GM18868 (cell line): ENCODE measurements at regions not wholly inside any gene's neighbourhood (a gene's known extent, or its start where the extent isn't known, plus 50 kb on each side); places are given as distances from the start of the nearest gene placed in this dataset.

Source experiments
- ATAC-seq: cut with Tn5 transposase; IDR thresholded peaks from one replicate; pipeline ENCODE4 v1.9.1; 2021; ENCODE audit warnings: mild to moderate bottlenecking, moderate library complexity; ENCODE audit not compliant: unreplicated experiment

DNA sequence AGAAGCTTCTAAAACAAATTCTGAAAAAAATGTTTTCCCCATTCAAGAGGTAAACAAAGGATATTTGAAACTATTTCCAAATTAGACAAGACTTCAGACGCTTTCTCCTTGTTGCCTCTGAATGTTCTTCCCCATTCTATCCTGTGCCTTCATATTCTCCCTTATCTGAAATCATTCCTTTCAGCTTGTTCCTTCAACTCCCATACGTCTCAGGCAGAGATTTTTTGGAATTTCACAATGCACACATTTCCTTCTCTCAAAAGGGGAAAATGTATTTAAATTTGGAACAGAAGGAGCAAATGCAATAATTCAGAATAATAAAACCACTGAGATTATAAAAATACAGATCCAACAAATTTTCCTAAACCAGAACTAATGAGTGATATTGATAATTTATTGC lies 198.7 kb upstream of the IVNS1ABP start:
- no peak for ATAC-seq

DNA sequence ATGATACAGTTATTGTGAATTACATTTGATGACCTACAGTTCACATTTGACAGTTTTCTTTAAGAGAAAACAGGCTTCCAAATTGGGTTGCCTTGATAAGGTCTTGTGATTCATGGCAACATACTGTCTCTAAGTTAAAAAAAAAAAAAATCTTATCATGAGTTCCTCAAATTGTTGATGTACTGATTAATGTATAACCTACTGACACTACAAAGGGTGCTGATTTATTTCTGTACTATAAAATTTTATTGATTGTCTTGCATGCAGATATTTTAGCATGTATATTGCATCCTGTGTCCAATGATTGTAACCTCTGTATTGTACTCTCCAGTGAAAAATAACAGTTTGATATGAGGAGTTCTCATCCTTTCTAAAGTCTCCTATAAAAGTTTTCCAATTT lies 197.3 kb upstream of the IVNS1ABP start:
- no peak for ATAC-seq

DNA sequence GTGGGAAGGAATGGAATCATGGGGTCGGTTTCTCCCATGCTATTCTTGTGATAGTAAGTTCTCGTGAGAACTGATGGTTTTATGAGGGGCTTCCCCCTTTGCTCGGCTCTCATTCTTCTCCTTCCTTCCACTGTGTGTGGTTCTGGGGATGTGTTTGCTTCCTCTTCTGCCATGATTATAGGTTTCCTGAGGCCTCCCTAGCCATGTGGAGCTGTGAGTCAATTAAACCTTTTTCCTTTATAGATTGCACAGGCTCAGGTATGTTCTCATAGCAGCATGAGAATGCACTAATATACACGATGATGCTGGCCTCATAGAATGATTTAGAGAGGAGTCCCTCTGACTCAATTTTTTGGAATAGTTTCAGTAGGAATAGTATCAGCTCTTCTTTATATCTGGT lies 195.4 kb upstream of the IVNS1ABP start:
- no peak for ATAC-seq

DNA sequence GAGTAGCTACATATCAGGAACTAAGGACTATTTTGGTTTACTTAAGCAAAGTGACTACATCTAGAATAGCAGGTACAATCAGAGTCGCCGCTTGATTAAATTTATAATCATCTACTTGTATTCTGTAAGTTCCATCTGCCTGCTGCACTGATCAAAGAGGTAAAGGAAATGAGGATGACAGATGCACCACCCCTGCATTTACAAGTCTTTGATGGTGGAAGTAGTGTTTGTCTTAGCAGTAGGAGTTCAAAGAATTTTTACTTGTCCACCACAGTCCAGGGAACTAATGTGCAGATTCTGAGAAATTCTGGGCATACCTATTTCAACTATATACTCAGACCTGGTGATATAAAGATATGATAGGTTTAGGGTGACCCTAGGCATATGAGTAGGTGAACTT lies 184.1 kb upstream of the IVNS1ABP start:
- ATAC-seq, result no peak

DNA sequence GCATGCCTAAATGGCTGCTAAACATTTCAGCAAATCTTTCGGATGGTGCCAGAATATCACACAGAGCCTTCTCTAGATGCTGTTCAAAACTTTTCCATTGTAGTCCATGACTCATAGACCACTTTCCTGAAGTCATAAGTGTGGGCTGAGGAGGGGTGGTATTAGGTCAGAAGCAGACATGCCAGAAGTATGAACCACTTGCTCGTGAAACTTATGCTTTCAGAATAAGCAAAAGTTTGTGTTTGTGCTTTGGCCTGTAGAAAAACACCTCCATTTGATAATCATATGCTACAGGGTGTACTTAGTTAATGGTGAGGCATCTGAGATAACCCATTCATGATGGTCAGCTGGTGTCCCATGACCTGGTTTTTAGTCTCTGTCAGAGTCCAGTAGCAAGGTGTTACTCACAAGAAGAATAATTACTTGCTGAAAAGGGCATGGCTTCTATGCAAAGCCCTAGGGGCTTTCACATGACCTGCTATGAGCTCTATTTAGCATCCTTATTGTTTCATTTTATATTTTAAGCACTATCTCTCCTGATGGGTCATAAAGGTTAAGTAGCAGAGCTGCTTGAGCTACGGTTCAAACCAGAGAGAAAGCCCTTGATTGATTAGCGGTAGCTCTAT lies 183.1 kb upstream of the IVNS1ABP start:
- ATAC-seq, result no peak

DNA sequence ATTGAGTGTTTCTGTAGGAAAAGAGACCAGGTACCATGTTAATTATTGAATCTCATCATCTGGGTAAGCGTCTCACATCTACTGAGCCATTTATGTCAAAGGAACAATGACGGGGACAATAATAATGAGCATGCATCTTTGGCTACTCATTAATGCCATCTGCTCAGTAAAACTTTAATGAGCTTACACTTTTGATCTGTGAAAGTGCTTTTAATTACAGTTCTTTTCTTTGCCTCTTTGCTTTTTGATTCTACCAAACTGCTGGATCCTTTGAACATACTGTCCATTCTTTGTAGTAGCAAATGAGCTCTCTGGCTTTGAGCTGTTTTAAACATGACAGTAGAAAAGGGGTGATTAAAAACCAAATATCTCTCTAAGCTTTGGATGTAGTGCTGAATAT lies 181.2 kb upstream of the IVNS1ABP start:
- ATAC-seq, result no peak

DNA sequence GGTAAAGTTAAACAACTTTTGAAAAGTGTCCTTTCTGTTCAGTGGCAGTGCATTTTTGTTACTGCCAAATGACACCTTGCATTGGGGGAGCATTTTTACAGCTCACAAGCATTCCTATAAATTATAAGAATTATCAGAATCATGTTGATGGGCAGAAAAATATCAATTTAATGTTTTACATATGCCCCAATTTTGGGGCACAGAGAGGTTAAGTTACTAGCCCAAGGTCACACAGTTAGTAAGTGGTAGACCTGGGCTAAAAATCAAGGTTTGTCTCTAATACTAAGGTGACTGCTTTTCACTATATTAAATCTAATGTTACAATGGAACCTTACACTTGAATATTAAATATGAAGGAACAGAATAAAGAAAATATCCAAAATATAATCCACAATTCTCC lies 180.1 kb upstream of the IVNS1ABP start:
- ATAC-seq, result no peak

DNA sequence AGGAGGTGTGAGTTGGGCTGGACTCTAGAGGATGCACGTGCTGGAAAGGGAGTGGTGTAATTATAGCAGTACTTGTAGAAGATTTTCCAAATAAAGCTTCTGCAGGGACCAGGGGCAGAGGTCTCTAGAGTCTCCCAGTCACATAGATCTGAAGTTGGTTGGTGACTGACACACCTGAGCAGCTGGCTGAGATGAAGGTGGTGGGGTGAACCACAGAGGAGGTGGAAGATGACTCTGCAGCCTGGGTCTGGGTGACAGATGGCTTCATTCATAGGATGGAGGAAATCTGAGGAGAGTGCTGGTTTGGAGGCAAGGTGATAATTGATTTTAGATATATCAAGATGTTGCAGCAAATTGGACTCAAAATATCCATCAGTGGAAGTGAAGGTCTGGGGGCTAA lies 178.9 kb upstream of the IVNS1ABP start:
- no peak for ATAC-seq

DNA sequence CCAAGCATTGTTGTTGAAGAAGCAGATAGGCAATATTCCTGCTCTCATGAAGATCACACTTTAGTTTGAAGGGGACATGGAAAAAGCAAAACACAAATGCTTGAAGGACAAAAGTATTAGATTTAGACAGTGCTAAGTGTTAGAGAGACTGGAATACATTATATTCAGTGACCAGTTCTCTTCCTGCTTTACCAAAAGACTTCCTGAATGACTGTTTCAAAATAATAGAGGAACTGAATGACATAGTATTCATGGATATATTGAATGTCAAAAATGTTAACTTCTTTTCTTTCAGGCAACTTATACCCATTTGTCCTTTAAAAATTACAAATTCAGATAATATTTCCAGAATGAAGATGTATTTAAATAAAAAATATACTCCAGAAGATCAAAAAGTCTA lies 178.0 kb upstream of the IVNS1ABP start:
- no peak for ATAC-seq

DNA sequence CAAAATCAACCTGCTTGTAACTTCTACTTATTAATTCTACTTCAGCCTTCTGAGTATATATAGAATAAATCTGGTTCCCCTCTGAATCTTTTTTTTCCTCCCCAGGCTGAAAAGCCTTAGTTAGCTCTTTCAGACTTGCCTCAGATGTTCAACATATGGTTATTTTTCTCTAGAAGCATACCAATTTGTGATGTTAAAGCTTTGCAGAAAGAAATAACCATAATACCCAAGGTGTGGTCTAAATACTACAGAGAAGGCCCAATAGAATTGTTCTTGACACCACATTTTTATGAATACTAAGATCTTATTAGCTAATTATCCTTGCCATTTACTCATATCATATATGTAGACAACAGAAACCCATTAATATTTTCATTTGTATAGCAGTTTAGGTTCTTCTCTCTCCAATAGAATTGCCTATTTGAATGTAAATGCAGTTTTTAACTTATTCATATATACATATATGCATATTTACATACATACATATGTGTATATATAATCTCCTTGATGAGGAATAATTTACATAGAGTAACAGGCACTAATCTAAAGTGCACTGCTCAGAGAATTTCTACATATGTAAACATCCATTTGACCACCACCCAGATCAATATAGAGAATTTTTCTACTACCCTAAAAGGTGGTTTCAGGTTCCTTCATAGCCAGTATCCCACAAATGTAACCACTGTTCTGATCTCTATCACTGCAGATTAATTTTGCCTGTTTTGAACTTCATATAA lies 175.2 kb upstream of the IVNS1ABP start:
- ATAC-seq, result no peak

DNA sequence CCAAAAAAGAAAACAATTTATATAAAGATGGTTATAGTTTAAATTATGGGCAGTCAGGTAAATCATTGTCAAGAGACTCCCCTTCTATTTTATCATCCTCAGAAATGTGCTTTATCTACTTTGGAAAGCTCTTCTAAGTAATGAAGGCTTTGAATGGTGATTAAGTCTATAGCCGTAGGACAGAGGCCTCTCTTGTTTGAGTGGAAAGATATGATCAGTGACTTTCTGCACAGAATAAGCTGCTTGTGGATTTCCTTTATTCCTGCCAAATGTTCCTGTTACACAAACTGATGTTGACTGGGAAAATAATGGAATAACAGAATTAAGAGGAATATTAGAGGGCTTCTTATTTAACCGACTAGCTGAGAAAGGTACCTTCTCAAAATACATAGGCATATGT lies 174.6 kb upstream of the IVNS1ABP start:
- no peak for ATAC-seq

DNA sequence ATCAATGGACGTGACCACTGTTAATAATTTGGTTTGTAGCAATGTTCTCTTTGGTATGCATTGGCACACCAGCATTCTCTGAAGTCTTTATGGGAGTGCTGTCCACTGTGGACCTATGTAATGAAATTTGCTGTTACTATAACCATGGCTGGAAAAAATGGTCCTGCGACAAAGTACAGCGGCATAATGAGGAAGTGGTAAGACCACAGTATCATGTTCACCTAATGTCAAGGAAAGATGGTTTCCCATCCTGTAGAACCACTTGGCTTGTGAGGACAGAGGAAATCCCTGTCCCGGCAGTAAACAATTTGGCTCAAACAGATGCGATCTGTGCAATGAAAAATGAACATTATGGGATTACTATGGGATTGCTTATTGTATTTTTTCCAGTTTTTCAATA lies 173.9 kb upstream of the IVNS1ABP start:
- ATAC-seq, result no peak

DNA sequence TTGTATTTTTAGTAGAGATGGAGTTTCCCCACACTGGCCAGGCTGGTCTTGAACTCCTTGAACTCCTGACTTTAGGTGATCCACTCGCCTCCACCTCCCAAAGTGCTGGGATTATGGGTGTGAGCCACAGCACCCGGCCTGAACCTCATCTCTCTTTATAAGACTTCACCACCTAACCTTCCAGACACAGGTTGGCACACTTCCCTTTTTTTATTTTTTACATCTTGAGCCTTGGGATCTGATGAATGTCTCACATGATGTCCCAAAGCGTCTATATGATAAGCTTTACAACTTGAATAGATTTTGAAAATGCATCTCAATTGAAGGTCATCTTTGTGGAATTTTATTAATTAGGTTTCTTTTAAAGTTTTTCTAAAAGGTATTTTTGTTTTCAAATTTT lies 172.4 kb upstream of the IVNS1ABP start:
- ATAC-seq, result no peak

DNA sequence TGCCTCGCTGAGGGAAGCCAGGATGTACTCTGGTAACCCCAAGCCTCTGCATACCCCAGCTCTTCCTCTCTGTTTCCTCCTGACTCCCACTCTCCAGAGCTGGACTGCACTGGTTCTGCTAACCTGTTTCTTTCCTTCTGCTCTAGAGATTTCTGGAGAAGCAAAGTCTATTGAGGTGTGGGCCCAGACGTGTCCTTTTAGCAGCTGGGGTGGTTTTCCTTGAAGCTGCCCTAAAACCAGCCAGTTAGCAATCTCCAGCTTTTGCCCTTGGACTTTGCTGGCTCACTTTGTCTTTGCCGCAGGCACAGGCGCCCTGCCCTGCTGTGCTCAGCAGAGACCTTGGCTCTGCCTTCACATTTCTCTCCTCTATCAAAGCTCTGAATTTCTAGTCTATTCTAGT lies 171.8 kb upstream of the IVNS1ABP start:
- ATAC-seq, result no peak

DNA sequence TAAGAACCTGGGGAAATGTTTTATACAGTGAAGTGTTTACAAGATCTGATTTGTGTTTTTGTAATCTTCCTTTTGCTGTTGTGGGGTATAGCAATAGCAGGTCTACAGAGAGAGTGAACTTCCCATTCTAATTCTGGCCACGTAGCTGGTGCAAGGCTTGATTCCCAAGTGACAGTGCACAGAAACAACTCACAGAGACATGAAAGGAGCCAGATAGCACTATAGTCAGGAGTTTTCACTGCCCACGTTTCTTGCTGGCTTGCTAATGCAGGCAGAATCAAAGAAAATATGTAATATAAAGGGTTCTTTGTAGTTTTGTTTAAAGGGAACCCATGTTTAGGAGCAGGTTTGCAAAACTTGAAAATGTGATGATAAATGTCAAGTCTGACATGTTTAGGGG lies 170.9 kb upstream of the IVNS1ABP start:
- no peak for ATAC-seq

DNA sequence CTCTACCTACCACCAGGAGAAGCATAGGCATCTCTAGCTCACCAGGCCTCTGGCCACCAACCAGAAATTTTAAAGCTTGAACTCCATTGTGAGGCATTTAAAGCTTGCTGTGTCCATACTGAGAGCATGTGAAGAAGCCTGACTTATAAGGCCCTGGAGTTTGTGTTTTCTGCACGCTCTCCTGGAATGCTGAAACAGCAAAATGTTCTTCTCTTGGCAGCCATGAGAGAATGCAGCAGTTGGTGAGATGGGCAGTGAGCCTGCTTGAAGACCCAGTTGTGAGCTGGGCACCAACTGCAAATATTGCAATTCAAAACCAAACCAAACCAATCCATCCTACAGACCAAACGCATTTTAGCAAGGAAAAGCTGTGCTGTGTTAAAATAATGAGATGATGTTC lies 170.0 kb upstream of the IVNS1ABP start:
- ATAC-seq, result no peak

DNA sequence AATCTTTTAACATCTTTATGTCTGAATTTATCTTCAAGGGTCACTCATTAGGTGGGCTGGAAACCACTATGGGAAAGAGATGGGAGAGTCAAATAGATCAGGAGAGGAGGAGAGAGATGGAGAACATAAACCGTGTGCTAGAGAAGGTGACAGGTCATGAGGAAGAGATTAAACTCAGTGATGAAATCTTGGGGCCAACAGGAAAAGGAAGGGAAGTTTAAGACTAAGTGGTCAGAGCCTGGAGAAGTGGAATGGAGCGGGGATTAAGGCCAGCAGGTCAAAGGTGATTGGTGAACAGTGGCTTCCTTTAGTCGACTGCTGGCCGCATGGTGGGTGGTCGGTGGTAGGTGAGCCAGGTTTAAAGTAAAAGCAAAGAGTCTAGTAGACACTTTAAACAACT lies 169.3 kb upstream of the IVNS1ABP start:
- no peak for ATAC-seq

DNA sequence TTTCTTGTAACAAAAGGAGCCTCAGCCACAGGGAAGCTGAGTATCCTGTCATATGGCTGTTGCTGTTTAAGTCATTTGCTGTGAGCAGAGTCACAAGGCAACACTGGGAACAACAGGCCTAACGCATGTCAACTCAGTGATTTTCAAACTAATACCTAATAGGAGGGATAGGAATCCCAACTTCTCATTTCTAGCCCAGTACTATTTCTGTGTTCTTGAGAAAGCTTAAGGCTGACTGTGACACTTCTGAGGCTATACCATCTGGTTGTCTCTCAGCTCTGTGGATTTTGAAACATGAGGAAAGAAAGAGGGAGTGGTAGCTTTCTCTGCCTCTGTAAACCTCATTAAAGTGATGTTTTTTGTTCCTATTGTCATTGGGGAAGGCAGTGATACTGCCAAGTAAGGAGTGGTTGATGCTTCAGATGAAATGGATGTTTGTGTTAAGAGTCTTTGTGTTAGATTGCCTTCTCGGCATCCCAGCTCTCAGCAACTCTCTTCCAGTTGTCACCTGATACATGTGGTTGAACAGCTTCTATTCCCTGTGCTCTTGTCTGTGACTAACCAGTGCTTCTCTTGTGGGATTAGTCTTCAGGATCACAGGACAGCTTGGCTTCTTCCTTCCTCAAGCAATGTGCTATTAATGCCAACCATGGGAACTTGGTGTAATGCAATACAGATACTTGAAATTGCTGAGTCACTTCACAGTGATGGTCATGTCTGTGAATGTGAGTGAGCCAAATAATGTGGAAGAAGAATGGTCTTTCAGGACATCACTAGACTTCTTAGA lies 166.8 kb upstream of the IVNS1ABP start:
- ATAC-seq, result no peak

DNA sequence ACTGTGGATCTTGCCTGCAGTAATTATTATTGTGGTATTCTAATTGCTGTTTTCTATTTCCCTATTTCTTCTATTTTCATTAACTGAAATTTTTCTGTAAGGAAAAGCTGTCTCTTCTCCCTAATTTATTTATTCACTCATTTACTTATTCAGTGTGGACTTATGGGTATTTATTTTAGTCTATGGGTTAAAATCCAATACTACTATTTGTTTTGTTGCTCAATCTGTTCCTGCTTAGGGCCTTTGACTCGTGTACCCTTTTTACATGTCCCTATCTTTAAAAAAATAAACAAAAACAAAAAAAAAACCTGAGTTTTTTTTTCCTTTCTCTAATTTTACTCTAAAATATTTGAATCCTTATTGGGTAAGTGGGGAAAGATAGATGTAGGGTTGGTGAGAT lies 166.2 kb upstream of the IVNS1ABP start:
- ATAC-seq, result no peak

DNA sequence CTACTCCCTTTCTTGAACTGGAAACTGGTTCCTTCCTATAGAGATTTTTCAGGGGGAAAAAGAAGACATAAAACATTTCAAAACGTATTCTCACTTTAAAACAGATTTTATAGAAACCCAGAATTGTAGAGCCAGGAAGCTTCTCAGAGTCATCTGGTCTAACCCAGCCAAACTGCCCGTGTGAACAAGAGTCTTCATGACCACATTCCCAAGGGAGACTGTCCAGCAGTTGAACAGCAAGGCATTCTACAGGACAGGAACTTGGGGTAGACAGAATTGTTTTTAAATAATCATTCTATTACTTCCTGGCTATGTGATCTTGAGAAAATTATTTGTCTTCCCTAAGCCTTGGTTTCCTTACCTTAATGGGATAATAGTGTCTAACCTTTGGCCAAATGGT lies 163.5 kb upstream of the IVNS1ABP start:
- no peak for ATAC-seq

DNA sequence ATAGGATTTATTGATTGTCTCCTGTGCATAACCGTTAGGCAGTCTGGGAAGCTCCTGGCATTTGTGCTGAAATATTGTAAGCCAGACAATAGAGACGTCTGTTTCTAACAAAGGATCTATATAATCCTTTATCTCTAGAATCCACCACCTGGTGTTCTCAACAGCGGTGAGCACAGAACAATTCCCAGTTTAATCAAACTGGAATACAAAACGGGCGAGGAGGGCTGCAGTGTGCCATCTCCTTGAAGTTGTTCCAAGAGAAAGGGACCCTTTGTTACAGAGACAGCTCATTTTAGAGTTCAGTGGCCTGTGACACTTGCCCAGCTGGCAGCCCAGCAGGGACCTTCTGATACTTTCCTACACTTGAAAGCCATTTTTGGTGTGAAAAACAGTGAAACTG lies 162.8 kb upstream of the IVNS1ABP start:
- ATAC-seq, result no peak

DNA sequence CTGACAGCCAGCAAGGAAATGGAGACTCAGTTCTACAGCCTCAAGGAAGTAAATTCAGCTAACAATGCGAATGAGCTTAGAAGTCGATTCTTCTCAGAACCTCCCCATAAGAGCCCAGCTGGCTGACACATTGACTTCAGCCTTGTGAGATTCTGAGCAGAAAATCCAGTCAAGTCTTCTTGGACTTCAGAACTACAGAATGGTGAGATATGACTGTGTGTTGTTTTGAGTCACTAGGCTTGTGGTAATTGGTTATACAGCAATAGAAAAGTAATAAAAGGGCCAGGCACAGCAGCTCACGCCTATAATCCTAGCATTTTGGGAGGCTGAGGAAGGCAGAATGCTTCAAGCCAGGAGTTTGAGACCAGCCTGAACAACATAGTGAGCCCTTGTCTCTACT lies 161.8 kb upstream of the IVNS1ABP start:
- no peak for ATAC-seq
